Uterus (tissue), 2 donors: ENCODE measurements at regions not wholly inside any gene's neighbourhood (a gene's known extent, or its start where the extent isn't known, plus 50 kb on each side); places are given as distances from the start of the nearest gene placed in this dataset.
"Not testable (repeated sequence)": the region's sequence is repeated elsewhere in the genome, so short reads cannot be mapped to it uniquely, and the experiment has no call there.

ENCODE experiments used
- CTCF ChIP-seq, 4 experiments: fragments of 200-600 bp in 2 of 4; fragments of 450-650 bp in 2 of 4; sonication (generic) in 2 of 4; IDR thresholded peaks; one replicate each; pipeline ENCODE4 v1.5.1; 2016 to 2019; ENCODE audit warnings: antibody characterized with exemption in 4 of 4, mild to moderate bottlenecking in 2 of 4, moderate library complexity in 1 of 4
- POLR2A ChIP-seq, 2 donors: fragments of 450-650 bp; IDR thresholded peaks; one replicate each; pipeline ENCODE4 v1.6.1; 2016; ENCODE audit warnings: antibody characterized with exemption in 2 of 2, mild to moderate bottlenecking in 1 of 2, moderate library complexity in 1 of 2

GRCh38 chr5:111819028-111819427 lies 62.0 kb upstream of the NREP start:
- not testable (repeated sequence) for TF ChIP-seq POLR2A, CTCF (IDR thresholded peaks at IDR 0.05)
